MM.1S (cell line): ENCODE measurements at regions not wholly inside any gene's neighbourhood (a gene's known extent, or its start where the extent isn't known, plus 50 kb on each side); places are given as distances from the start of the nearest gene placed in this dataset.

ENCODE experiments used
- CTCF ChIP-seq: fragments of 300-600 bp; sonication (generic); IDR thresholded peaks from 2 replicates; pipeline ENCODE4 v1.5.1; 2016; ENCODE audit warnings: antibody characterized with exemption, low read length, mixed read lengths
- EZH2 ChIP-seq: fragments of 300-600 bp; sonication (generic); optimal IDR thresholded peaks from 2 replicates; pipeline ENCODE3; 2017; ENCODE audit warnings: low read depth, mild to moderate bottlenecking, antibody characterized with exemption, low read length, mixed read lengths
- EZH2phosphoT487 ChIP-seq: fragments of 300-600 bp; sonication (generic); IDR thresholded peaks from 2 replicates; pipeline ENCODE4 v1.6.1; 2018; ENCODE audit warnings: antibody characterized with exemption, low read length

DNA sequence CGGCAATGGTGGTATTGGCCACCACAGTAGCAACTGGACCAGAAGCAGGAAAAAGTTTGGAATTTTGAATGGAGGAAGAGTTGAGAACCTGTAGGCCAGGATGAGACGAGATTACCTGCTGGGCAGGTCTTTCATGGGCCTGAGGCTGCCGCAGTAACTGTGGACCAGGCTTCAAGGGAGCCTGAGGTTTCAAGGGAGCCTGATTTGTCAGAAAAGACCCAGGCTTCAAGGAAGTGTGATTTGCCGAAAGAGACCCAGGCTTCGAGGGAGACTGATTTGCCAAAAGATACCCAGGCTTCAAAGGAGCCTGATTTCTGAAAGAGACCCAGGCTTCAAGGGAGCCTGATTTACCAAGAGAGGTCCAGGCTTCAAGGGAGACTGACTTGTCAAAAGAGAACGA, 66.6 kb upstream of the ARL4D start:
- TF ChIP-seq CTCF (no peak), EZH2 (no peak), EZH2phosphoT487 (no peak)
